Fibroblast of skin of left quadriceps (primary cell): ENCODE measurements at regions not wholly inside any gene's neighbourhood (a gene's known extent, or its start where the extent isn't known, plus 50 kb on each side); places are given as distances from the start of the nearest gene placed in this dataset.
"Not testable (repeated sequence)": the region's sequence is repeated elsewhere in the genome, so short reads cannot be mapped to it uniquely, and the experiment has no call there.

Experiments
- DNase-seq, 2 experiments: peaks; one replicate each; pipeline ENCODE4 v3.0.0-alpha.2; 2013; ENCODE audit warnings: low read depth in 2 of 2

GRCh38 chr15:81828135-81828534 is 217.7 kb downstream of the MEX3B start:
- no peak for DNase-seq

GRCh38 chr15:81825136-81825535 is 220.7 kb downstream of the MEX3B start:
- no peak for DNase-seq

GRCh38 chr15:81822587-81822986 is 223.2 kb downstream of the MEX3B start:
- not testable (repeated sequence) for DNase-seq

DNA sequence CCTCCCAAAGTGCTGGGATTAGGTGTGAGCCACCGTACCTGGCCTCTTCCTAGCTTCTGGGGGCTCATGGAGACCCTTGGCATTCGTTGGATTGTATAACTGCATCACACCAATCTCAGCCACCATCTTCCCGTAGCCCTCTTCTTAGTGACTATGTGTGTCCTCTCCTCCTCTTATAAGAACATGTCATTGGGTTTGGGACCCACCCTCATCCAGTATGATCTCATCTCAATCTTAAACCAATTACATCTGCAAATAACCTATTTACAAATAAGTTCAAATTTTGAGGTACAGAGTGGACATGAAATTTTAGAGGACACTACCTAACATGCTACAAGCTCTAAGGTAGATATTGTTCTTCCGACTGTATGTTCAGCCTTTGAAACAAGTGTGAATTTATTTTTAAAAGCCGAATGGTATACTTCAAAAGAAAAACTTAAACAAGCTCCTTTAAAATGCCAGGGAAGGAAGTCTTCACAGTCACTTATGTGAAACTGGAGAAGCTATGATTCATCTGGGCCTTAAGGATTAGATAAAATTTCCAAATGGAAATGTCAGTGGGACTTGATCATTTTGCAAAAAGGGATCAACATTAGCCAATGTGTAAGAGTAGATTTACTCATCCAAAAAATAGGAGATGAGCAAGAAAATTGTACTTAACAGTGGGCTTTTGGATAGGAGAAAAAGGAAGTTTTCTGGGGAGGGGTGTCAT is 225.7 kb downstream of the MEX3B start:
- peak; percentile 13 to 14 for DNase-seq

GRCh38 chr15:81814882-81815455 is 230.8 kb downstream of the MEX3B start:
- DNase-seq: no peak

- DNase-seq: peak in 1 of 2 experiments; percentile 2
Measured at GRCh38 chr15:81813215-81813614, 232.6 kb downstream of the MEX3B start.

GRCh38 chr15:81812456-81812855 is 233.4 kb downstream of the MEX3B start:
- no peak for DNase-seq

DNA sequence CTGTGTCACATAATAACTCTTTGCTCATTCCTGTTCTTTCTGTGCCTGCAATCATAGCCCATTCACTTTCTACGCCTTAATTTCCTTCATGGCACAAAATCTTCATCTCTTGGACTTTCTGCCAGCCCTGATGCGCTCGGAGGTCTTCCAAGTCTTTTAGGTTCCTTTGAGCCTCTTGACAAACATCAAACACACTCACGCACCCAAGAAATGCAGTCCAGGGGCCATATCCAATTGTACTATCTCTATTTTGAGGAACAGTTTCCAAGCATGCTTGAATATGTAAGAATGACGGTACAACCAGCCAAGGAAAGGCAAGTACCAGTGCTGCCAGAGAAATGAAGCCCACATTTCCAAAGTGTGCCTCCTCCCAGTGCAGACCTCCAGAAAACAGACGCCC is 234.1 kb downstream of the MEX3B start:
- no peak for DNase-seq

DNA sequence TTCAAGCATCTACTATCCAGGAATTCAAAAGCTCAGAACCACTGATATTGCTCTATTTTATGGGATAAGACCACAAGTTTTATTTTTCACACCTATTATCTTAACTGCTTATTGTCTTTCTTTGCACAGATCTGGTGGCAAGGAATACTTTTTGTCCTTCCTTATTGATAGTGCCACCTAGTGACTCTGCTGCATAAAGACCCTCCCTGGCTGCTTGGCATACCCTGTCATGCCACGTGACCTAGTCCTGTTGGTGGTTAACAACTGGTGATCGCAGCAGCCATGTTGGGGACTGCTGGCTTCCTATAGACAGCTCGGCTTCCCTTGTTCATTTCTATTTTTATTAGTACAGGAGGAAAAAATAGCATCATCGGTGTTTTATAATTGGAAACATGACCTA is 236.3 kb downstream of the MEX3B start:
- DNase-seq: peak; percentile 3 to 5

DNA sequence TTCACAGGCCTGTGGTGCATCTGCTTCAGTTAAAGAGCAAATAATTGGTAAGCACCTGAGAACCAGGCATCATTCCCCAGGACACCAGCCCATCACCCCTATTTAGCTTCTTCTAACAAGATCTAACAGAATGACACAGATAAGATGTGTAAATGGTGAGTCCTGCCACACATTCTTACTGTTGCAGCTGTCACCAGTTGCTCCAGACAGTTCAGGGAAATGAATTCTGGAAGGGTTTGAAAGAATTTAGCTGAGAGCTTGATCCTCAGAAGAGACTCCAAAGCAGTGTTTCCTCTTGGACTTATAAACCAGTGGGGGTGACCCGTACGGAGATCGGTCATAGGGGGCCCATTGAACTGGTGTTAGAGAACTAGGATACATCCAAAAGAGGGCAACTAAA is 238.0 kb downstream of the MEX3B start:
- DNase-seq: no peak

DNA sequence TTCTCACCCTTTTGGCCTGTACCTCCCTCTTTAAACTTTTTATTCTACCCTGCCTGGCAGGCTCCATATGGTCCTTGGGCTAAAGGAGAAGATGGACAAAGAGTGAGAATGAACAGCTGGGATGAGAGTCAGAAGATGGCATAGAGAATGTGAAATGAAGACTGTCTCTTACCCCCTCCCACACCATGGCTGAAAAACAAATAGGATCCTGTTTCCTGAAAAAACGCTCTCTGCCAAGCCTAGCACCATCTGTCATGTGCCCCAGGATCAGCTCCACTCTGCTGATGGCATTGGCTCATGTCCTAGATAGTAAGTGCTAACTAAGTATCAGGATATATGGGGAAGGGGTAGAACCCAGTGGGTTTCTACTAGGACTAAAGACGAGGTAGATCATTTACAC is 238.6 kb downstream of the MEX3B start:
- no peak for DNase-seq

GRCh38 chr15:81795899-81796298 is 249.9 kb downstream of the MEX3B start:
- no peak for DNase-seq

DNA sequence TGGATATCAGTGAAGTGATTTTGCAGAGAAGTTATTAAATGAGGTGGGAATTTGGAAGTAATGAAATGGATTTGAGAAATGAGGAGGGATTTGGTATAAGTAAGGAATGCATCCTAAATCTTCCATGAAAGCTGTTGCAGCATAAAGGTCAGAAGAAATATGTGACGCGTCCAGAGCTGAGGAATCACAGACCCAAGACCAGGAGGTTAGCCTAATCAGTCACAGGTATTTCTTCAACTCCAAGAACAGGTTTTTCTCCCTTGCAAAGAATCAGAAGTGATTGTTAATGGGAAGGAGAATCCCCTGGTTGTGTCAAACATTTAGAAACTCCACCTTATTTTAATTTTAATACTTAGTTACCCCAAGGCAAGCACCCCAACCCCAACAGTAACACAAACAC is 253.2 kb downstream of the MEX3B start:
- DNase-seq: no peak

DNA sequence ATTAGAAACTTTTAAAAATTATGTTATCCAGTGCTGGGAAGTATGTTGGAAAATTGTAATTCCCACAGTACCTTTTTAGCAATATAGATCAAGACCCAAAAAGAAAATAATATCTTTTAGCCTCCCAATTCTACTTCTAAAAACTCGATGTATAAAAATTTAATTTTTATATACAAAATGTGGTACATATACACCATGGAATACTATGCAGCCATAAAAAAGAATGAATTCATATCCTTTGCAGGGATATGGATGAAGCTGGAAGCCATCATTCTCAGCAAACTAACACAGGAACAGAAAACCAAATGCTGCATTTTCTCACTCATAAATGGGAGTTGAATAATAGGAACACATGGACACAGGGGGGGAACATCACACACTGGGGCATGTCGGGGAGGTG is 254.5 kb downstream of the MEX3B start:
- not testable (repeated sequence) for DNase-seq

DNA sequence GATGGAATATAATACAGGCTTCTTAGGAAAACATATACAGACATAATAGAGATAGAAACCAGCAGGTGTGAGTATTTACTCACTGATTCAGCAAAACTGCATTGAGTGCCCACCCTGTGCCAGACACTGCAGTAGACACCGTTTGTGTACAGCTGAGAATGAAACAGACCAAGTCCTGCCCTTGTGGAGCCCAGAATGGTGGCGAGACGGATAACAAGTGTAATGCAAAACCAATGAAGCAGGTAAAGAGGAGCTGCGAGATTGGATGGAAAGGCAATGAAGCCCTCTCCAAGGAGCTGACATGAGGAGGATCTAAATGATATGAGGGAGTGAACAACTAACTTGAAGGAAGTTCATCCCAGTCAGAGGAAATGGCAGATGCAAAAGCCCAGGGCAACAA is 256.4 kb downstream of the MEX3B start:
- no peak for DNase-seq

GRCh38 chr15:81786776-81787175 is 259.0 kb downstream of the MEX3B start:
- no peak for DNase-seq

DNA sequence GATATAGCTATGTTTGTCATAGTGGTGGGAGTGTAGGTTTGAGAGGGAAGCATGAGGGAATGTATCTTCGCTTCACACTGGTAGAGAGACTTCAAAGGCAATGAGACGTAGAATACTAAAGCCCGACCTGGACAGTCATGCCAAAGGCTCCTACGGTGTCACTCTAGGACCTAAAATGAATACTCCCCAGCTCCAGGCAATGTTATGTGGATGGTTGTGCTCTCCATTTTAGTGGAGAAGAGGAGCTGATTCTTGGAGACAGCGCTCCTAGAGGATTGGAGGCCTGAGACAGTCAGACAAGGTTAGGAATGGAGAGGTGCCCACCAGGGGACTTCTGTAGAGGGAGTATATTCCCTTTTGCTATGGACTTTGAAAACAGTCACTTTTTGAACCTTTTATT is 260.1 kb downstream of the MEX3B start:
- no peak for DNase-seq

GRCh38 chr15:81785181-81785580 is 260.6 kb downstream of the MEX3B start:
- DNase-seq: no peak

GRCh38 chr15:81784751-81785150 is 261.1 kb downstream of the MEX3B start:
- DNase-seq: no peak

DNA sequence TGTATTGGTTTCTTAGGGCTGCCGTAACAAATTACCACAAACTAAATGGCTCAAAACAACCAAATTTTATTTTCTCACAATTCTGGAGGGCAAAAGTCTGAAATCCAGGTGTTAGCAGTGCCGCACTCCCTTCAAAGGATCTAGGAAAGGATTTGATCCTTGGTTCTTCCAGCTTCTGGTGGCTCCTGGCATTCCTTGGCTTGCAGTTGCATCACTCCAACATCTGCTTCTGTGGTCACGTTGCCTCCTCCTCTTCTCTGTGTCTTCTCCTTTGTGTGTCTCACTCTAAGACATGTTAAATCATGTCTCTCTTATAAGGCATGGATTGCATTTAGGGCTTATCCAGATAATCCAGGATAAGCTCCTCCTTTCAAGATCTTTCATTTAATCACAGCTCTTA is 262.2 kb downstream of the MEX3B start:
- no peak for DNase-seq

GRCh38 chr15:81783076-81783475 is 262.7 kb downstream of the MEX3B start:
- no peak for DNase-seq

DNA sequence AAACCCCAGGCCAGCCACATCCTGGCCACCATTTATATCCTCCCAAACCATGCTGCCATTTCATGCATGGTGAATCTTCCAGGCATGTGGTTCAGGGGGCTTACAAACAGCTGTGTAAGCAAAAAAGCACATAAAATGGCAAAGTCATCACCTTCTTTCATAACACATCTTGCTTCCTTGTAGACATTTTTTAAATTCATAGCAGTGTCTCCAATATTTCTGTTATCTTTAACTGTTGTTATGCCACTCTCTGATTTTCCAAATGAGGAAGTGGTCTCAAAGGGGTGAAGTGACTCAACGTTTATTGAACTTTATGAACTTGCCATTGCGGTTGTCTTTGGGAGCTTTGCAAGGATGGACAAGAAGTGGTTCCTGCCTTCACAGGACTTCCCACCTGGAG is 264.4 kb downstream of the MEX3B start:
- DNase-seq: no peak

DNA sequence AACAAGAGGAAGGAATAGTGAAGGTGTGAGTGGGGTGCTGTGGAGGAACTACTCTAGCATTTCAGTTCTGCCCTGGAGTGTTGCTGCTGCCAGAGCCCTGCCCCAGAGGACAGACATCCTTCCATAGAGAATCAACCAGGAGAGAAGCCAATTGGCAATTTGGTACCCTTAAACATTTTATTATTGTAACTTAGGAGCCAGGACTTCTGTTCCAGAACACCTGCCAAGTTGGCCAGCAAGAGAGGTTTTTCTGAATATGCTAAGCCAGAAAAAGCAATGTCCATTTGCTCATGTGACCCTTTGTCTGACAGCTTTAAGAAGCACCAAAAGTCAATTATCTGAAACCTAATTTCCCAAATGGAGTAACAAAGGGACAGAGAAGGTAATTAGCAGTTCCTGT is 264.9 kb downstream of the MEX3B start:
- no peak for DNase-seq

GRCh38 chr15:81779181-81779580 is 266.6 kb downstream of the MEX3B start:
- DNase-seq: no peak
